H54 (cell line): ENCODE measurements at regions not wholly inside any gene's neighbourhood (a gene's known extent, or its start where the extent isn't known, plus 50 kb on each side); places are given as distances from the start of the nearest gene placed in this dataset.

ENCODE experiments used
- DNase-seq: peaks from one replicate; pipeline ENCODE4 v3.0.0; 2011; ENCODE audit warnings: low spot score, mixed read lengths; ENCODE audit not compliant: insufficient read length
- FAIRE-seq: peaks from 3 replicates; lab custom pipeline; 2011; peaks lifted over from hg19 to GRCh38; lab: Jason Lieb, UNC
- POLR2A ChIP-seq: IDR thresholded peaks from 2 replicates; pipeline ENCODE4 v1.6.1; 2011; ENCODE audit warnings: low read depth, mild to moderate bottlenecking, low read length

DNA sequence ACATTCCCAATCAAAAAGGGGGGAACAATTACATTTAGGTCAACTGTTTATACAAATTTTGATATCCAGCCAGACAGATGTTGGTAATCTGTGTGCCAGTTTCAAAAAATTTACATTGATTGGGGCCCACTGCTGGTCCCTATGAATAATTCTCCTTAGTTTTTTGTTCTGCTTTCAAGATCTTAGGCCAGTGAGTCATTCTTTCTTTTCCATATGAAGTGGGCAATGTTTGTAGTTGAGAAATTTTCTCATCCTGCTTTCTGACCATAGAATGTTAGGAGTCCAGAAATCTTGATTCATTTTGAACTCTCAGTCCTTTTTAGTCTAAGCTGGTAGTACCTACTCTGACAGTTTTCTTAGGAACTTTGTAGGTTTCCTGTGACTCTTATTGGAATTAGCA, 244.3 kb downstream of the DIO2 start:
- FAIRE-seq (no peak), DNase-seq (no peak)
- TF ChIP-seq POLR2A: no peak

DNA sequence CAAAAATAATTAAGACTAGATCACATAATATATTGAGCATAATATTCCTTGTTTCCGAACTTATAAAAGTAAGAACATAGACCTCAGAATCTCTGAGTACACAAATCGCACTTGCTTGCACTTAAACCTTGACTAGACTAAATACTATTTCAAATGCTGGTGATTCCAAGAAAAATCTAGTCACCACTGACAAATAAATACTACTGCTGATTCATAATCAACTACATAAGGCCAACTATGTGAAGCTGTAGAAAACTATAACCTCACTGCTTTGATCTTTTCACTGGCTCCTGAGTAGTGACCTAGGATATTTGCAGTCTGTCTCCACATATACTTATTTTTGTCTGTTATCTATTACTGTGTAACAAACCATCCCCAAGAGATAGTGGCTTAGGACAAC, 245.4 kb downstream of the DIO2 start:
- FAIRE-seq: no peak
- DNase-seq: no peak
- TF ChIP-seq POLR2A: no peak

DNA sequence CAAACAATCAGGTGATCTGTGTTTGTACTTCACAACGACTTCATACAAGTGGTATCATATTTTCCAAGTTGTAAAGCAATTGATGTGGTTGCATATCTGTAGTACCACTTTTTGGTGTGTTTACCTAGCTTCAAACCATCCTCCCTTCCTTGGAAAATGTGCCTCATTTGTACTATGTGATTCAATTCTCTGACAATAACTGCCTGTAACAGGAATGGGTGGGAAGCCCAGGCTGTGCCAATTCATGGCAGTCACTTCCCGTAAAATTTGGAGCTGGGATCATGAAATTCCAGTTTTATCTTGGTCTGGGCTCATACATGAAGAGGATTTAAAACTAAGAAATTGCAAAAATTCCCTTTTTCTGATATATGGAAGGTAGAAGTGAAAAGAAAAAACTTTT, 250.1 kb downstream of the DIO2 start:
- FAIRE-seq (no peak), DNase-seq (no peak)
- TF ChIP-seq POLR2A: no peak

DNA sequence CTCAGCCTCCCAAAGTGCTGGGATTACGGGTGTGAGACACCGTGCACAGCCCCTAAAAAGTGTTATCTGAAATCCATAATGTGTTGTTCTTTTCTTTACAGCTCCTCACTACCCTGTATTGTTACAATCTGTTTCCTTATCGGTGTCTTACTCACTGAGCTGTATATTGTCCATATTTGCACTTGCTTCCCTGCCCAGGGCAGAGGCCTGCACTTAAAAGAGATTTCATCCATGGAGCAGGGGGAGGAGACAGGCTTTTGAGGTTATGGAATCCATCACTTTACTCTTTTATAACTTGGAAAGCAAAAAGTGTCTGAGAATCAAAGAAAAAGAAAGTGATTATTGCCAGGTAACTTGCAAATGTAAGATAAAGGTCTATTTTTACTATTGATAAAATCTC, 251.0 kb downstream of the DIO2 start:
- DNase-seq (no peak), FAIRE-seq (no peak)
- no peak for TF ChIP-seq POLR2A

DNA sequence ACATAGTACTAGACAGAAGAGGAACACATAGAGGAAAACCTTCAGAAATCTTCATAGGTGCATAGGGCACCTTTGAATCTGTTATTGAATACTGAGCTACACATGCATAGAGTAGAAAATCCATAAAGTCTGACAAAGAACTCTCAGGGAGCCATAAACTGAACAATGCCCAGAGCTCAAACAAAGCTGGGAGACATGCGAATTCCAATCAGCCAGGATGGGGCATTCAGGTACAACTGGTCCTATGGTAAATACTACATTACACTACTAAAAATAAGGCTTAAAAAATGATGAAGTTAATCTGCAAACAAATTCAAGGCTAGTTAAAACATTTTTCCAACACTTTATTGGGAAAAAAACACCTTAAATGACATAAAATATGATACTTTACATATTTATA, 259.7 kb downstream of the DIO2 start:
- no peak for FAIRE-seq

DNA sequence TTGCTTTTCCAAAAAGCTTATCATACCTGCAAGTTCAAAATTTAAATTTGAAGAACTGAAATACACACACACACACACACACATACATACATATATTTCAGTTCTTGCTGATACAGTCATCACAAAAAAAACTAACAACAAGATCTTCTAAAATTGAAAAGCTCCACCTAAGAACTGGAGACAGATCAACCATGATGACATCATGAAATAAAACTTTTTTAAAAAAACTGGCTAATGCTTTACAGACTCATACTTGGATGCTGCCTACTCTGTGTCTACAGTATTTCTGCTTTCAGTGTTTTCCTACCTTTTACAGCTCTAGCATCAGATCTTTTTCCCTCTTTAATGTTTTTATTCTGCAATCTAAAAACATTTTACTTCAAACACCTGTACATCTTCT, 261.4 kb downstream of the DIO2 start:
- FAIRE-seq (no peak), DNase-seq (no peak)
- TF ChIP-seq POLR2A: no peak

More for the DNA sequence above, 259.7 kb downstream of the DIO2 start:
- TF ChIP-seq POLR2A: no peak
- DNase-seq: no peak

DNA sequence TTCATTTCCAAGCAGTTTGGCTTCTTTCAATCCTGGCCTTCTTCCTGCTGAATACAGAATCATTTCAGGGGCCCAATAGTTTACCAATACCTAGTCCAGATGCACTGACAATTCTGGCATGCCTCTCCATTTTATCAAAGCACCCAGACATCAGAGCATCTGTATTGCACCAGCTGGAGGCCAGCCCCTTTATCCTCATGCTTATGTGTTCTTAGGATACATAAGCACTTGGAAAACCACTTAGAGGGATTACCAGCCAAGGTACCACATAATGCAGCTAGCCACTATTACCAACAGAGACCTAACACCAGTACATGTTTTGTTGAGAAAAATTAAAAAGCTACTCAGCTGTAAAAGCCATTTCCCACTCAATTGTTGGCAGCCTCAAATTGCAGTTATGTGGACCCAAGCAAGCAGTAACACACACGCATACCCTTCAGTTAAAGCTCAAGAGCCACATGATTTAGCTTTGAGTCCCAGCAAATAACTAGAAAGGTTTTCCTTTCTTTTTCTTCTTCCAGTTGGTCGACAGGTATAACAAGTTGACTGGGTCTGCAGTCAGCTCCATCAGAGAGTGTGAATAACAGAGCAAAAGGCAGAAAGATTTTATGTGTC, 263.8 kb downstream of the DIO2 start:
- no peak for TF ChIP-seq POLR2A
- no peak for DNase-seq
- no peak for FAIRE-seq

DNA sequence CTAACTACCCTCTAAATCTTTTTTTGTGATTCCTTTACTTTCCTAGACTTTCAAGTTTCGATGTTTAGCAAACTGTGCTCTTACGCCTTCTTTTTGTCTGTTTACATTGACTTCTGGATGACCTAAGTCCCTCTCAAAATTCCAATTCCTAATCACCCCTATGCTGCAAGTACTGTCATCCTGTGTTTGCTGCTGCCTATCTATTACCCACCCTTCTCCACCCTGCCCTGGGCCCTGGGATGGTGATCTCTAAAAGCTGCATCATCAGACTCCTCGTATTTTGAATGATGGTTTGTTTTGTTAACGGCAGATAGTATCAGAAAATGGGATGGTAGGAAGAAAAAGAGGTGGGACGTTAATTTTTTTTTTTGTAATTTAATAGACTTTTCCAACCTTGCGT, 272.1 kb downstream of the DIO2 start:
- DNase-seq (no peak), FAIRE-seq (no peak)
- TF ChIP-seq POLR2A: no peak

DNA sequence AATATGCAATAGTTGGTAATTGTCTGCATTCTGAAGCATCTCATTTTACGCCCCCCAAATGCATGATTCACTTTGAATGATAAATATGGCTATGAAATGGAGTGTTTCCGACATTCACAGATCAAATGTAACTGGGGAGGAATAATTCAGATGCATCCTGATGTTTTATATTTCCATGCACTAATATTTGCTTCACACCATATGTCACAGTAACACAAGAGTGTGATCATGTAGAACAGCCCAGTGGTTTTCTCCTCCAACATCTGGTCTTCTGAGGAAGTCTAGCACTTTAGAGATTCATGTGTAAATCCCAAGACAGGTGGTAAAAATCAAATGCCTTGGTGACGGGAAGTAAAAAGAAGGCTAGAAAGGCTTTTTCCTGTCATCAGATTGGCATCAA, 273.1 kb downstream of the DIO2 start:
- DNase-seq: no peak
- no peak for TF ChIP-seq POLR2A
- FAIRE-seq: no peak

DNA sequence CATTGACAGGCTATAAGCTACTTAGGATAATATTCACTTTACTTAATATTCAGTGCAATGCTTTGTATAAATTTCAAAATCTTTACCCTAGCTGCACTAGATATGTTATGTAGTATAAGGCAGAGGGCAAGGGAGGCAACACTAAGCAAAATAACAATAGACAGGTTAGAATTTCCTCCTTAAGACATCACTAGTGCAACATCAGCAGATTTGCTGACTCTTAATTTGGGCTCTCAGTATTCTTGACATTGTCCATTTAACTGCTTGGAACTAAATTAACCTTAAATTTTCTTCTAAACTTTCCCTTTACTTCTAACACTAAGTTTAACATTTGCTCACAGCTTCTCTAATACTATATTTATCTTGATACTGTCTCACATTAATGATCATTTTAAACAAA, 273.9 kb downstream of the DIO2 start:
- TF ChIP-seq POLR2A: no peak
- DNase-seq (no peak), FAIRE-seq (no peak)

DNA sequence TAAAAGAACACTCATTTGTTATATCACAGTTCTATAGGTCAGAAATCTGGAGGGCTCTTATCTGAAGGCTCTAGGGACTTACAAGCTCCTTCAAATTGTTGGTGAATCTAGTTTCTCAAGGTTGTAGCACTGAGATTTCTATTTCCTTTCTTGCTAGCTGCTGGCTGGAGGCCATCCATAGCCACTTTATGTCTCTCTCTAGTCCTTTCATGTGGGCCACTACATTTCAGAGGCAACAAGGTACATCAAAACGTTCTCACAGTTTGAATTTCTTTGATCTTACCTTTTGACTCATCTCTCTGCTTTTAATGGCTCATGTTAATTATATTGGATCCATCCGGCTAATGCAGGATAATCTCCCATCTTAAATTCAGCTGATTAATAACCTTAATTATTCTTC, 286.8 kb downstream of the DIO2 start:
- FAIRE-seq: no peak
- DNase-seq: no peak
- TF ChIP-seq POLR2A: no peak

DNA sequence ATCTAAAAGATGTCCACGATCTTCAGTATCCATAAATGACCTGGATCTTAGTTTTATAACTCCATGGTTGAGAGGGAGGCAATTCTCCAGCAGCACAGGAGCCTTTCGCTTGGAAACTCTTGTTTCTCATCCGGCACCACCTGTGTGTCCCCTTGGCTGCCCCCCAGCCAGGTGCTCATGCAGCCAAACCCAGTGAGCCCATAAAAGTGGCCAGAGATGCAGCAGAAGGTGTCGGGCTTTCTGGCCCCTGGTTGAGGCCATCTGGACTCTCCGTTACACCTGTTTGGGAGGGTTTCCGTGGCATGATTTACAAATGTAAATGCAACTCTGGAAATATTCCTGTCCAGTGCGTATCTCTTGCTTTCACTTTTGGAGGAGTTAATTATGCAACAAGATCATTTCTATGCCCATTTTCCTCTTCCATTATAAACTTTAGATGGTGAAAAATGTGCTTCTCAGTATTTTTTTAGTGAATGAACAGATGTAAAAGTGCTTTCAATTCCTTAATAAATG, 291.1 kb downstream of the DIO2 start:
- no peak for TF ChIP-seq POLR2A
- FAIRE-seq (no peak), DNase-seq (no peak)
